AG09309 (cell line): ENCODE measurements at regions not wholly inside any gene's neighbourhood (a gene's known extent, or its start where the extent isn't known, plus 50 kb on each side); places are given as distances from the start of the nearest gene placed in this dataset.

Experiments
- DNase-seq: peaks from one replicate; pipeline ENCODE4 v3.0.0-alpha.2; 2010; ENCODE audit warnings: low read depth
- H3K4me3 ChIP-seq: 2 replicates; pipeline ENCODE4 v1.5.1; 2011; ENCODE audit warnings: mild to moderate bottlenecking, low read depth, low read length, moderate library complexity; ENCODE audit not compliant: control insufficient read depth
- CTCF ChIP-seq: IDR thresholded peaks from 2 replicates; pipeline ENCODE4 v1.5.1; 2011; ENCODE audit warnings: mild to moderate bottlenecking, low read depth, low read length, inconsistent platforms; ENCODE audit not compliant: insufficient read depth, control insufficient read depth; ENCODE audit errors: missing control alignments

- DNase-seq: no peak
- no peak for TF ChIP-seq CTCF
- H3K4me3 ChIP-seq: no peak overlapping the region
Measured at GRCh38 chr4:141411936-141412335, 191.2 kb downstream of the ZNF330 start.

GRCh38 chr4:141413366-141413765 is 192.7 kb downstream of the ZNF330 start:
- H3K4me3 ChIP-seq: no peak overlapping the region
- TF ChIP-seq CTCF: no peak
- no peak for DNase-seq

GRCh38 chr4:141415651-141416050 is 195.0 kb downstream of the ZNF330 start:
- DNase-seq: no peak
- H3K4me3 ChIP-seq: no peak overlapping the region
- TF ChIP-seq CTCF: no peak

GRCh38 chr4:141416219-141416618 is 195.5 kb downstream of the ZNF330 start:
- no peak overlapping the region for H3K4me3 ChIP-seq
- TF ChIP-seq CTCF: no peak
- no peak for DNase-seq

GRCh38 chr4:141416677-141417363 is 196.1 kb downstream of the ZNF330 start:
- DNase-seq: no peak
- H3K4me3 ChIP-seq: no peak overlapping the region
- TF ChIP-seq CTCF: no peak

- TF ChIP-seq CTCF: no peak
- DNase-seq: no peak
- H3K4me3 ChIP-seq: no peak overlapping the region
Measured at GRCh38 chr4:141417387-141417786, 196.7 kb downstream of the ZNF330 start.
